KOPT-K1 (cell line): ENCODE measurements at regions not wholly inside any gene's neighbourhood (a gene's known extent, or its start where the extent isn't known, plus 50 kb on each side); places are given as distances from the start of the nearest gene placed in this dataset.
"Not testable (repeated sequence)": the region's sequence is repeated elsewhere in the genome, so short reads cannot be mapped to it uniquely, and the experiment has no call there.

ENCODE experiments used
- H3K27ac ChIP-seq: fragments of 200-600 bp; sonication (generic); 2 replicates; pipeline ENCODE4 v1.5.1; 2016; ENCODE audit warnings: antibody characterized with exemption, mild to moderate bottlenecking, low read depth, low read length; ENCODE audit not compliant: poor library complexity, severe bottlenecking
- H3K36me3 ChIP-seq: fragments of 200-600 bp; sonication (generic); 2 replicates; pipeline ENCODE4 v1.5.1; 2017; ENCODE audit warnings: antibody characterized with exemption, mild to moderate bottlenecking, low read length, moderate library complexity; ENCODE audit not compliant: insufficient read depth
- H3K9me3 ChIP-seq: fragments of 200-600 bp; sonication (generic); 2 replicates; pipeline ENCODE4 v1.5.1; 2017; ENCODE audit warnings: antibody characterized with exemption, low read length, mild to moderate bottlenecking; ENCODE audit not compliant: insufficient read depth, poor library complexity, severe bottlenecking

DNA sequence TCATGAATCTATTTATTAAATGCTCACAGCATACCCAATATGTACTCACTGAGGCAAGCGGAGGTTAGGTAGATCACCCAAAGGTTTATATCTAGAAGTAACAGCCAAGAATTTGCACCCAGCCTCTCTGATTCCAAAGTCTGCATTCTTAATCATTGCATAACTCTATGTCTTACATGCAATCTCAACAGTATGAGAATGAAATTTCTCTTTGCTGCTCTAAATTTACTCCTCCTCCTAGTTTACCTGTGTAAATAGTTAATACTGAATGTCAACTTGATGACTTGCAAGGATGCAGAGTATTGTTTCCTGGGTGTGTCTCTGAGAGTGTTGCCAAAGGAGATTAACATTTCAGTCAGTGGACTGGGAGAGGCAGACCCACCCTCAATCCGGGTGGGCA, 840.6 kb downstream of the BRINP3 start:
- no peaks in the 10 kb centered on the region for H3K9me3 ChIP-seq
- no peaks in the 10 kb centered on the region for H3K36me3 ChIP-seq
- H3K27ac ChIP-seq = no peak overlapping the region

DNA sequence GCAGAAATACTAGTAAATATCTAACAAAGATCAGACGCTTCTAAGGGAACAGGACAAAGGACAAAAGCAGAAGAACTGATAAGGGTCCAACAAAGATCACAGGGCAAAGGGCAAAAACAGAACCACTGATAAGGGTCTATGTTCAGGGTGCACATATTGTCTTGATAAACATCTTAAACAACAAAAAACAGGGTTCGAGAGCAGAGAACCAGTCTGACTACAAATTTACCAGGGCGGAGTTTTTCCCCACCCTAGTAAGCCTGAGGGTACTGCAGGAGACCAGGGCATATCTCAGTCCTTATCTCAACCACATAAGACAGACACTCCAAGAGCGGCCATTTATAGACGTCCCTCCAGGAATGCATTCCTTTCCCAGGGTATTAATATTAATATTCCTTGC, 833.5 kb downstream of the BRINP3 start:
- H3K36me3 ChIP-seq, H3K27ac ChIP-seq, H3K9me3 ChIP-seq: not testable (repeated sequence)

DNA sequence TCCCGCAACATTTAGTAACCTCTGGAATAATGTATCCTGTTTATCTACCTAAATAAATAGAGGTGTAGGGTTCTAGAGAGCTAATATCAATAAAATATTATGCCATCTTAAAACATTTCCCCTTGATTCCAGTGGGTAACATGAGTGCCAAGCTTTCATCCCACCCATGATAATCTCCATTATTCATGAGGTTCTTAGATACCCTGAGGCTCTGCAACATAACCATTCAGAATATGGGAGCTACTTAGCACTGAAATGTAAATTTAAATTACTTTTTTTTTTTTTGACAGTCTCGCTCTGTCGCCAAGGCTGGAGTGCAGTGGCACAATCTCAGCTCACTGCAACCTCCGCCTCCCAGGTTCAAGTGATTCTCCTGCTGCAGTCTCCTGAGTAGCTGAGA, 832.7 kb downstream of the BRINP3 start:
- H3K27ac ChIP-seq = no peak overlapping the region
- no peaks in the 10 kb centered on the region for H3K9me3 ChIP-seq
- H3K36me3 ChIP-seq = no peaks in the 10 kb centered on the region

DNA sequence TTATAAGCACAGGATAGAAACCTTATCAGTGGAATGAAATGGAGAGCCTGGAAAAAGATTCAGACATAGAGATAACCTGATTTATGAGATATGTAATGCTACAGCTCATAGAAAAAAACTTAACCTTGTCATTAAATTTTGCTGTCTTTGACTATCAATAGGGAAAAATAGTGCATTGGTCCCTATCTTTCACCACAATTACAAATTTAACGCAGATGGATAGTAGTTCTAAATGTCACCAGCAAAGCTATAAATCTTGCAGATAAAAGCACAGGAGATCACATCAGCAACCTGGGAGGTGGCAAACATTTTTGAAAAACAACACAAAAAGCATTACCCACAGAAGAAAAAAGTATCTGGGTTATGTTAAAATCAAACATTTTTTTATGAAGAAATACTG, 831.6 kb downstream of the BRINP3 start:
- H3K36me3 ChIP-seq = no peaks in the 10 kb centered on the region
- no peak overlapping the region for H3K27ac ChIP-seq
- H3K9me3 ChIP-seq = no peaks in the 10 kb centered on the region

DNA sequence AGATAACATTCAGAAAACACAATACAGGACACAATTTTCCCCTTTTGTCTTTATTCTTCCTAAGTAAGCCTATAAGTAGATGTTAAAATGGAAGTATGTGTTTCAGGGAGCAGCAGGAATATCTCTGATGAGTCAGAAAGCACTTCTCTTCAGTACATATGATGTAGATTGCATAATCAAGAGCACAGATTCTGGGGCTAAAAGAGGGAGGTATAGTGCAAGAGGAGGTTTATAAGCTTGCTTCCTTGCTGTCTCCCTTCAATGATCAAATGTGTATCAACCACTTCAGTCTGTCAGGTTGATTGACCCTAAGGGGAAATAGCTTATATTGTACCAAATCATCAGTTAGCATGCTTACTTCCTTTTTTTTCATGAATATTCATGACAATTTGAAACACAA, 822.8 kb downstream of the BRINP3 start:
- Histone ChIP-seq H3K27ac (no peak overlapping the region), H3K36me3 (no peaks in the 10 kb centered on the region)

DNA sequence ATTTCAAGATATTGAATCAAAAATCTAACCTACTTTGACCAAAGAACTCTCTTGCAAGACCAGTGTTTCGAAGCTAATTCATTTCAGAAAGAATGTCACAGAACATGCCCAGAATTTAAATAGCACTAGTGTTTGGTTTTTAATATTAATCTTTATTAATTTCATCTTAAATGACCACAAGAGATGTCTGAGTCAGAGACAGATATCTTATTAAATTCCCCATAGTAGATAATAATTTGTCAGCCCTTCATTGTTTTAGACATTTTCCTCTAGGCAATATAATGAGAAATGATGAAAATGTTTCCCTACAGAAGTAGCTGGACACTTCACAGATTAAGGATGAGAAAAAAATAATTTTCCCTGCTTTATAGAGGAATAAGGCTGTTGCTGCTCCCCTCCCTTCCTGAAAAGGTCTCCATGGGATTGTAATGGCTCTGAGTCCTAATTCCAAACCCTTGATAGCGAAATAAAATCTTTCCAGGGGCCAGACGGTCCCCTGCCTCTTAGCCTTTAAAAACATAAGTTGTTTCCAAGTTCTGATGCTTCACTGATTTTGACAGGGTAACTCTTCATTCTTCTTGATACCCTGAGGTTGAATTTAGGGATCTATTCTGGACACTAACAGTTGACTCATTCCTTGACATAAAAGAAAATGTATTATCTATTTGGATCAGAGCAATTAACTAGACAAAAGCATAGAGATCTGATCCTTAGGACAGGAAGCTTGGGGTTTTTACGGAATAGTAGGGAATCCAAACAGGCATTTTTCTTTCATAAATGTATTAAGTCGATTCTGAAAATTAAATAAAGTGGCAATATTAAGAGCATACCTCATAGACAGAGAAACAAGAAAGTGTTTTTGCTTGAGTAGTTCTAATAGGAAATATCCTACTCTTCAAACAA, 820.8 kb downstream of the BRINP3 start:
- no peaks in the 10 kb centered on the region for H3K36me3 ChIP-seq
- H3K27ac ChIP-seq = no peak overlapping the region
- no peaks in the 10 kb centered on the region for H3K9me3 ChIP-seq

More for the DNA sequence above, 822.8 kb downstream of the BRINP3 start:
- no peaks in the 10 kb centered on the region for H3K9me3 ChIP-seq

DNA sequence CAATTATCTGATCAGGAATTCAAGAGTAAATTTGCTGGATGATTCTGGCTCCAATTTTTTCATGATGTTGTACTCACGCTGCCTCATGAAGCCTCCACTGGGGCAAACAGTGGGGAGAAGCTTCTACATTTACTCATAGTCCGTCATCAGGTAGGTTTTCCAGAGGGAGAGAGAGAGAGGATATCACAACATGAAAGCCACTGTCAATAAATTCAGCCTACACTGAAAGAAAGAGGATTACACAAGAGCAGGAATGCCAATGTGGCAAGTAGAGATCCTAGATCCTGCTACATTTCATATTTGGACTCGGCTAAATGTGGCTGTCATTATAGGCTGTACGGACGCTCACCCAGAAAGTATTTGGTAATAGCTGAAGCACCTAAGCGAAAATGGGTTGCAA, 819.9 kb downstream of the BRINP3 start:
- Histone ChIP-seq H3K36me3 (no peaks in the 10 kb centered on the region), H3K9me3 (no peaks in the 10 kb centered on the region), H3K27ac (no peak overlapping the region)

DNA sequence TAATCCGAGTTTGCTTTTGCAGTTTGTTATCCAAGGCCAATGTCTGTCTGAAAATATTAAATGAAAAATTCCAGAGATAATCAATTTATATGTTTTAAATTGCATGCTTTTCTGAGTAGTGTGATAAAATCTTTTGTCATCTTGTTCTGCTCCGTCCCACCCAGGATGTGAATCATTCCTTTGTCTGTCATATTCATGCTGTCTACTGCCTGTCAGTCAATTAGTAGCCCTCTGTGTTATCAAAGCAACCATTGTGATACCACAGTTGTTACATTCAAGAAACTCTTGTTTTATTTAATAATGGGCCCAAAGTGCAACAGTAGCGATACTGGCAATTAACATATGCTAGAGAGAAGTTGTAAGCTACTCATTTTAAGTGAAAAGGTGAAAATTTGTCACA, 819.3 kb downstream of the BRINP3 start:
- H3K9me3 ChIP-seq = no peaks in the 10 kb centered on the region
- H3K27ac ChIP-seq = no peak overlapping the region
- H3K36me3 ChIP-seq = no peaks in the 10 kb centered on the region

DNA sequence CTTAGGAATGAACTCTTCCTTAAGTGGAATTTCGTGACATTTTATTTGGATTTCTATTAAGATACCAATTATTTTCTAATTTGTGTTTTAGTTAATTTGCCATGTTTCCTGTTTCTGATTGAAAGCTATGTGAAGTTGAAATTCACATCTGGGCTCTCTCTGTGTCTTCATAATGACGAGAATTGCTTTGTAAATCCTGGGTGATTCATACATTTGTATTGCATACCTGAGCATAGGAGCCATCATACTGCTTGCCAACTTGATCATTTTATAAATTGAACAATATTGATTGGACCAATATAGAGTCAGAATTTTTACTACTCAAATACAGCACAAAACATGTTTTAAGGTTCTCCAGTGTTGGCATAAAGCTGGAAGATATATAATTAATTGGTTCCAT, 817.9 kb downstream of the BRINP3 start:
- Histone ChIP-seq H3K36me3 (no peaks in the 10 kb centered on the region), H3K27ac (no peak overlapping the region), H3K9me3 (no peaks in the 10 kb centered on the region)

DNA sequence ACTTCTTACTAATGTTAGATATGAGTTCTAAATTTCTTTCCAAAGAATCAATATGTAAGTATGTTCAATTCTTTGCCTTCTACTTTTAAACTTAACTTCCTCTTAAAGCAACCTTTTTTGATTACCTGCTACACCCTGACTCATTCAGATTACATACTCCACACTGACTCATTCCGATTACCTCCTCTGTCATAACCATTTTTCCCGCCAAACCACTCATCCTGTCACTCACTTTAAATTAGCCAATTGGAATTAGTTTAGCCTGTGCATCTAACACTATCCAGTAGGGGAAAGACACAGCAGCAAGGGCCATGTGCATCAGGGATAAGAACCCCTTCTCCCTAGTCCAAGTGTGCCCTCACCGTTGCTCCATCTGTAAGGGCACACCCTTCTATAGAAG, 815.5 kb downstream of the BRINP3 start:
- Histone ChIP-seq H3K36me3 (no peaks in the 10 kb centered on the region), H3K27ac (no peak overlapping the region), H3K9me3 (no peaks in the 10 kb centered on the region)

DNA sequence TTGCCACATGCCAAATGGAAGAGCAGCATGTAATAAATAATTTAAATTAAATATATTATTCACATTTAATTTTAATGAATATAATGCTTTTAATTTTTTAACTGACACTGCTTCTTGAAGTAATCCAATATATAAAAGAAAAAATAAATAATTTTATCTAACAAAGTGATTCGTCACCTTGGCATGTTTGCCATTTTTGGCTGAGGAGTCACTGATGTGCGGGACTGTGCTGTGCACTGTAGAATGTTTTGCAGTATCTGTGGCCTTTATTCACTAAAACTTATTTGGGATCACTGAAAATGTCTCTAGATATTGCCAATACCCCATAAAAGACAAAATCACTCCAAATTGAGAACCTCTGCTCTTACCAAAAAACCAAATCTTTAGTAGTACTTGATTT, 807.8 kb downstream of the BRINP3 start:
- no peaks in the 10 kb centered on the region for H3K36me3 ChIP-seq
- no peak overlapping the region for H3K27ac ChIP-seq
- H3K9me3 ChIP-seq = no peaks in the 10 kb centered on the region

DNA sequence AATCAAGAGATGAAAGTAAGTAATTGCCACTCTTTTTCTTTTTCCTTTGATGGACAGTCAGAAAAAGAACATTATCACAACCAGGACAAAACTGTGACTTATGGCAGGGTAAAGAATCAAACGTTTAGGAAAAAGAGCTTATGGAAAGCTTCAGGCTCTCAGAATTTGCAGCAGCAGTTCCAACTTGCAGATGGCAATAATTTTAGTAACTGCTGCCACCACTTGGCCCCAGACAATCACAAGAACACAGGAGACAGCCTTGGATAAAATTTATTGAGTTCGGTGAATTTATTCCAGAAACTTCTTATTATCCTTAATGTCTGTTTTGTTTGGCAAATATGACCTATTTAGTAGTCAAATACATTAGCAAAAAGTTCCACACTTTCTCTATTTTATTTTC, 804.4 kb downstream of the BRINP3 start:
- no peaks in the 10 kb centered on the region for H3K36me3 ChIP-seq
- no peaks in the 10 kb centered on the region for H3K9me3 ChIP-seq
- no peak overlapping the region for H3K27ac ChIP-seq

DNA sequence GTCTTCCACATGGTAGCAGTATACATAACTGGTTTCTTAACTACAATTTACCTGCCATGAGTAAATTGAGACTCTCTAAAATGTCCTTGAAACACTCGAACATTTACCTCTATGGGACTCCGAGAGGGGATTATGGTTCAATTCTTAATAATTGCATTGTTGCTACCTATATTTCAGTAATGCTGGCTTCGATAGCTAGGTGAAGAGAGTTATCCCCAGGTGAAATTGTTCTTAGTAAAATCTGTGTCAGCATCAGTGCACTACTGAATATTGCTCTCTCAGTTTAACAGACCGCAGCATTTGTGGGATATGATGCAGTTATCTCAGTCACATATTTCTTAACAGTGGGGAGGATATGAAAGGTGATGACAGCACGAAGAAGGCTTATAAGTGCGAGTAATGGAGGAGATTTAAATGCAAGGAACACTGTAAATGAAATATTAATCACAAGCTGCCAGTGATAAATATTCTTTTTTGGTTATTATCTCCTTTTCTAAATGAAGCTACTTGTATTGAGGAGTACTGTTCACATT, 801.9 kb downstream of the BRINP3 start:
- Histone ChIP-seq H3K9me3 (no peaks in the 10 kb centered on the region), H3K27ac (no peak overlapping the region), H3K36me3 (no peaks in the 10 kb centered on the region)

DNA sequence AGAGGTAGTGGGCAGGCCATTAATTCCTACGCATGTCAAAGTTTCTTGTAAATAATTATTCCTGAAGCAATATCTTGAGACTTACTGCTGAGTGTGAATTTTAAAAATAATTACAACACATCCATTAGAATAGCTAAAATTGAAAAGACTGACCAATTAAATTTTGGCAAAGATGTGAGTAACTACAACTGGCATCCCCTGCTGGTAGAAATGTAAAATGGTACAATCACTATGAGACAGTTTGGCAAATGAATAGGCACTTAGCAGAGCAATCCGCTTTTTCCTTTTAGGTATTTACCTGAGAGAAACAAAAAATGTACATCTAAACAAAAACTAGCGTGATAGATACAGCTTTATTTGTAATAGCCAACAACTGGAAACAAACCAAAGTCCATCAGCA, 798.9 kb downstream of the BRINP3 start:
- H3K36me3 ChIP-seq = no peaks in the 10 kb centered on the region
- H3K27ac ChIP-seq = no peak overlapping the region
- no peaks in the 10 kb centered on the region for H3K9me3 ChIP-seq

DNA sequence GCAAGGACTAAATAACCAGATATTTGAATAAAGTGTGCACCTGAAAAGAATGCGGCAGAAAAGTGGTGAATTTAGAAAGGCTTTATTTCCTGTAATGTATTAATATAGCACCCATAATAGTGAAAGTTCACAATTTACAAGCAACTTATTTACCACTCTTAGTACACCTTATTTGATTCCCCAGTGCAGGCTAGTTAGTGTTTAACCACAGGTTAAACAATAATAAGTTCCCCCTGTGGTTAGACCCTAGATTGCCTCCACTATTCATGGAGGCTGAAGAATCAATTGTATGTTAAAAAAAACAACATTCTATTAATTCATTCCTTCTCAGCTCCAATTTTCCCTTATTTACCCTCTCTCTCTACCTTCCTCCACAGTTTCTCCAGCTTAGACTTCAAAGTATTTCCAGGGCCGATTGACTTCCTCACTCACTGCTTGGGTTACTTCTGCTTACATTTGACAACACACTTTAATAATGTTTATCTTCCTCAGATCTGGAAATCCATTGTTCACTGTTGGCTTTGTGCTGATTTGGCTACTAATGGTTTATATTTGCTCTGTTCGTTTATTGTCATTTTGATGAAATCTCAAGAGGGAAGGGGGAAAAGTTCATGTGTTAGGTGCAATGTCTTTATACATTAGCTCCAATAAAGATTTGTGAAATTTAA, 796.3 kb downstream of the BRINP3 start:
- Histone ChIP-seq H3K9me3 (no peaks in the 10 kb centered on the region), H3K36me3 (no peaks in the 10 kb centered on the region), H3K27ac (no peak overlapping the region)

DNA sequence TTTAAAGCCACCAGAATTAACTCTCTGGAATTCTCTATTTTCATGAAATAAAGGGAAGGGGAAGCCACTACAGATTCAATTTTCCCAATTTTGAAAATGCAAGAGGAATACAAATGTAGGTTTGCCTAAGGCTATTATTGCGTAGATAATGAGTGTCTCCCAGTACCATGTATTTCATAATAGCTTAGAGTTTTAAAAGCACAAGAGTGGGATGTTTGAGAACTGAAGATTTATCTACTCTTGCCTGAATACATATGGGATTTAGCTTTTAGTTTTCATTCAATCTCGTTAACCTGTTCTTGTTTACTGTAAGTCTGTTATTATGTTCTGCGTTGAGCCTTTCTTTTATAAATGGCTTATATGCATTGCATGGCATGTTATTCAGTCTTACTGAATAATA, 795.1 kb downstream of the BRINP3 start:
- no peaks in the 10 kb centered on the region for H3K9me3 ChIP-seq
- no peaks in the 10 kb centered on the region for H3K36me3 ChIP-seq
- no peak overlapping the region for H3K27ac ChIP-seq
